Calu3 (cell line): ENCODE measurements at regions not wholly inside any gene's neighbourhood (a gene's known extent, or its start where the extent isn't known, plus 50 kb on each side); places are given as distances from the start of the nearest gene placed in this dataset.

Source experiments
- BruUV-seq: library from RNA; stranded (reverse); fragments of 400-500 nt; replicated peaks from 2 replicates; lab custom pipeline; 2021; lab: Mats Ljungman, UMichigan
- CTCF ChIA-PET: fragments of 300-600 bp; sonication (Branson Sonifier 250); formaldehyde crosslinking; loops from one replicate; lab custom pipeline; 2022; ENCODE audit warnings: antibody characterized with exemption; lab: Charles Lee
- DNase-seq: peaks from one replicate; pipeline ENCODE4 v3.0.0; 2022
- H3K27ac Mint-ChIP-seq: one replicate; pipeline ENCODE4 v1.8.0; 2022; ENCODE audit warnings: mixed read lengths; ENCODE audit not compliant: unreplicated experiment
- H3K27me3 Mint-ChIP-seq: one replicate; pipeline ENCODE4 v1.8.0; 2022; ENCODE audit warnings: mixed read lengths; ENCODE audit not compliant: unreplicated experiment
- H3K36me3 Mint-ChIP-seq: one replicate; pipeline ENCODE4 v1.8.0; 2022; ENCODE audit warnings: mild to moderate bottlenecking, moderate library complexity, mixed read lengths; ENCODE audit not compliant: insufficient read depth, unreplicated experiment
- H3K4me1 Mint-ChIP-seq: one replicate; pipeline ENCODE4 v1.8.0; 2022; ENCODE audit warnings: mild to moderate bottlenecking, low read depth, mixed read lengths; ENCODE audit not compliant: unreplicated experiment
- H3K4me3 Mint-ChIP-seq: one replicate; pipeline ENCODE4 v1.8.0; 2022; ENCODE audit warnings: mild to moderate bottlenecking, low read depth, moderate library complexity, mixed read lengths; ENCODE audit not compliant: unreplicated experiment
- H3K9me3 Mint-ChIP-seq: one replicate; pipeline ENCODE4 v1.8.0; 2022; ENCODE audit warnings: low read depth, mixed read lengths; ENCODE audit not compliant: unreplicated experiment
- intact Hi-C: fragments of 100-400 bp; cut with micrococcal nuclease; formaldehyde crosslinking; loops from one replicate; pipeline ENCODE4 v1.10.0; 2022; ENCODE audit not compliant: unreplicated experiment
- TF ChIP-seq, protein P1 (sequence below): fragments of 200-600 bp; IDR thresholded peaks from one replicate; pipeline ENCODE4 v1.8.0; 2022; ENCODE audit warnings: antibody characterized with exemption; ENCODE audit not compliant: unreplicated experiment

DNA sequence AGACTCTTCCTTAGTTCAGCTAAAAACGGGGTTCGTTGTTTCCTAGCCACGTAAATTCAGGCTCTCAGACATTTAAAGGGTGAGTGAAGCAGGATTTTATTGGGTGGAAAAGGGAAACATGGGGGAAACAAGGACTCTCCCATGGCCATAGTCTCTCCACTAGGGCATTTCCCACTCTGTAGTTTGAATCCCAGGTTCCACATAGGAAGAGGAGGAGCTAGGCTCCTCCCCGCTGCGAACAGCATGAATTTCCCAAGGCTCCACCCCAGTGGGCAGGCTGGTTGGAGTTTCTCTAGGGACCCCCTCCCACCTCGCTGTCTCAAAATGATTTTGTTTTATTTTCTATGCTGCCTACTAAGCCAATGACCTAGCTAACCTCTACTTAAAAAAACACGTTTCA, 2170.8 kb upstream of the PCDH20 start:
- Mint-ChIP-seq H3K27ac (no peak overlapping the region), H3K4me3 (no peak overlapping the region), H3K27me3 (no peaks in the 10 kb centered on the region), H3K4me1 (no peaks in the 10 kb centered on the region), H3K9me3 (no peaks in the 10 kb centered on the region), H3K36me3 (no peaks in the 10 kb centered on the region)
- no peak for DNase-seq
- CTCF ChIA-PET: no interaction called here
- intact Hi-C loops: no loop called here
- TF ChIP-seq, protein P1, sequence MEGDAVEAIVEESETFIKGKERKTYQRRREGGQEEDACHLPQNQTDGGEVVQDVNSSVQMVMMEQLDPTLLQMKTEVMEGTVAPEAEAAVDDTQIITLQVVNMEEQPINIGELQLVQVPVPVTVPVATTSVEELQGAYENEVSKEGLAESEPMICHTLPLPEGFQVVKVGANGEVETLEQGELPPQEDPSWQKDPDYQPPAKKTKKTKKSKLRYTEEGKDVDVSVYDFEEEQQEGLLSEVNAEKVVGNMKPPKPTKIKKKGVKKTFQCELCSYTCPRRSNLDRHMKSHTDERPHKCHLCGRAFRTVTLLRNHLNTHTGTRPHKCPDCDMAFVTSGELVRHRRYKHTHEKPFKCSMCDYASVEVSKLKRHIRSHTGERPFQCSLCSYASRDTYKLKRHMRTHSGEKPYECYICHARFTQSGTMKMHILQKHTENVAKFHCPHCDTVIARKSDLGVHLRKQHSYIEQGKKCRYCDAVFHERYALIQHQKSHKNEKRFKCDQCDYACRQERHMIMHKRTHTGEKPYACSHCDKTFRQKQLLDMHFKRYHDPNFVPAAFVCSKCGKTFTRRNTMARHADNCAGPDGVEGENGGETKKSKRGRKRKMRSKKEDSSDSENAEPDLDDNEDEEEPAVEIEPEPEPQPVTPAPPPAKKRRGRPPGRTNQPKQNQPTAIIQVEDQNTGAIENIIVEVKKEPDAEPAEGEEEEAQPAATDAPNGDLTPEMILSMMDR: no peak
- BruUV-seq: no TSS peak

DNA sequence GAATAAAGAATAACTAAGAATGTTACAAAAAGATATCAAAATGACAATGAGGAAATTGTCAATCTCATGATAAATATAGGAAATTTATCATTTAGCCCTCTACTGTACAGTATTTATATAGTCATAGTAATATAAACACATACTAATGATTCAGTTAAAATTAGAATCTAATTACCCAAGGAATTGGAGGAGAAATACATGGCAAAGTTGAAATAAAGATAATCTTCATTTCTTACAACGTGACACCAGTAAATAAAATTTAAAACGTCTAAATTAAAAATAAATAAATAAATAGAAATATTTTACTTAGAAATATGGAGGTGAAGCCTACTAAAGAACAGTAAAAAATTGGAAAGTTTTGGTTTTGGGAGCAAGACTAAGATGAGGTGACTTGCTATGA, 2163.1 kb upstream of the PCDH20 start:
- CTCF ChIA-PET: no interaction called here
- Mint-ChIP-seq H3K4me1 (no peaks in the 10 kb centered on the region), H3K27ac (no peak overlapping the region), H3K27me3 (no peaks in the 10 kb centered on the region), H3K9me3 (peaks cover 4% of the 10 kb centered on the region), H3K4me3 (no peak overlapping the region), H3K36me3 (no peaks in the 10 kb centered on the region)
- BruUV-seq: no TSS peak
- no peak for DNase-seq
- TF ChIP-seq, protein P1: no peak
- intact Hi-C loops: no loop called here

DNA sequence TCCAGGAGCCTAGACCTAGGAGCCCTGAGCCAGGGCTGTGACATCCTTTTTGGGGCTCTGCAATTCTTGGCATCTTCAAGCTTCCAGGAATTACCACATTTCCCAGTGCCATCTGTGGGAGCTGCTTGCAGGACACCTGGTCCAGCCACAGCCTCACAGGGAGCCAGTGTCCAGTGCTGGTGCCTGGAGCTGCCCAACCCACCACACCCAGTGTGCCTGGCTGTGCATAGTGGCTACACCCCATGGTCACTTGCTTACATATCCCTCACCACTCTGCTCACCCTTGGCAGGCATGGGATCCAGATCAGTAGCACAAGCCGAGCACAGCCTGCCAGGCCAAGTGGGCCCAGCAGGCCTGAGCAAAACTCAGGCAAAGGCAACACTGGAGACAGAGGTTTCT, 2151.4 kb upstream of the PCDH20 start:
- intact Hi-C loops: no loop called here
- Mint-ChIP-seq H3K9me3 (peaks cover 3% of the 10 kb centered on the region), H3K4me1 (no peaks in the 10 kb centered on the region), H3K36me3 (no peaks in the 10 kb centered on the region), H3K27me3 (no peaks in the 10 kb centered on the region), H3K27ac (no peak overlapping the region), H3K4me3 (no peak overlapping the region)
- CTCF ChIA-PET: no interaction called here
- no TSS peak for BruUV-seq
- TF ChIP-seq, protein P1: no peak
- no peak for DNase-seq

DNA sequence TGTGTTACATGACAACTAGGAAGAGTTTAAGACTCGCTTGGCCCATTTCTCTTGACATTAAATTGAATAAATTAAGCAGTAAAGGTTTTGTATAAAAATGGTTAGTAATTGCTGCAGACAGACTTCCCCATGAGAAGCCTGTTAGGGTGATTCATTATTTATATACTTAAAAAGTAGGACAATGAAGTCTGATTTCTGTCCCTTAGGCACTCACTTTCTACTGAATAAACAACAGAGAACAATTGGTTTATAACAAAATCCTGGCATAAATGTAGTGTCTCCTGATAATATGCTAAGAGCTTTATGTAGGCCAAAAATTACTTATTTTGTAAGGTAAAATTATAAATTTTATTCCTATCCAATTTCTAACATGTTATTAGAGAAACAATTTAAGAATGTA, 2138.5 kb upstream of the PCDH20 start:
- intact Hi-C loops: no loop called here
- BruUV-seq: no TSS peak
- no peaks in the 10 kb centered on the region for H3K36me3 Mint-ChIP-seq

More for the DNA sequence above, 2138.5 kb upstream of the PCDH20 start:
- no peak overlapping the region for H3K4me3 Mint-ChIP-seq
- H3K27me3 Mint-ChIP-seq: no peaks in the 10 kb centered on the region
- CTCF ChIA-PET: no interaction called here
- no peak overlapping the region for H3K27ac Mint-ChIP-seq
- TF ChIP-seq, protein P1: no peak
- no peaks in the 10 kb centered on the region for H3K4me1 Mint-ChIP-seq
- no peaks in the 10 kb centered on the region for H3K9me3 Mint-ChIP-seq
- no peak for DNase-seq
